B cell (primary cell): ENCODE measurements at regions not wholly inside any gene's neighbourhood (a gene's known extent, or its start where the extent isn't known, plus 50 kb on each side); places are given as distances from the start of the nearest gene placed in this dataset.

Experiments used
- ATAC-seq: fragments of 200-7000 bp; cut with Tn5 transposase; one replicate; pipeline ENCODE4 v1.10.0; 2021; ENCODE audit warnings: low read depth, mild to moderate bottlenecking, moderate number of reproducible peaks, moderate library complexity
- CTCF ChIA-PET: fragments of 350-600 bp; sonication (Branson Sonifier 250); formaldehyde crosslinking; loops from one replicate; lab custom pipeline; 2021; ENCODE audit warnings: antibody characterized with exemption, inconsistent platforms; lab: Charles Lee
- POLR2A ChIA-PET: fragments of 350-600 bp; sonication (Branson Sonifier 250); formaldehyde crosslinking; loops from one replicate; lab custom pipeline; 2021; ENCODE audit warnings: antibody characterized with exemption; lab: Charles Lee
- DNase-seq: peaks from one replicate; pipeline ENCODE4 v3.0.0; 2013
- H2AFZ ChIP-seq: 2 replicates; pipeline ENCODE4 v1.6.1; 2012; ENCODE audit warnings: mild to moderate bottlenecking, low read depth, low read length; ENCODE audit not compliant: insufficient read depth, poor library complexity, severe bottlenecking
- H3K27ac ChIP-seq, 2 donors: 1 replicate in 1 of 2; 2 replicates in 1 of 2; pipeline ENCODE4 v1.5.1; 2012 to 2013; ENCODE audit warnings: low read length in 2 of 2, mild to moderate bottlenecking in 2 of 2, moderate library complexity in 1 of 2
- H3K27me3 ChIP-seq, 4 experiments: fragments of 200-600 bp in 1 of 4; sonication (generic) in 1 of 4; replicated peaks in 1 of 4; 1 replicate in 2 of 4; 2 replicates in 2 of 4; pipeline versions ENCODE4 v1.6.1 to v1.7.0; 2013 to 2016; ENCODE audit warnings: low read length in 3 of 4, mild to moderate bottlenecking in 2 of 4, mixed read lengths in 1 of 4, moderate library complexity in 1 of 4; ENCODE audit not compliant: insufficient read depth in 4 of 4, control insufficient read depth in 3 of 4; ENCODE audit errors: control extremely low read depth in 1 of 4
- H3K36me3 ChIP-seq, 2 experiments: replicated peaks in 1 of 2; 1 replicate in 1 of 2; 2 replicates in 1 of 2; pipeline versions ENCODE4 v1.6.1 to v1.7.1; 2013; ENCODE audit warnings: low read length in 1 of 2; ENCODE audit not compliant: insufficient read depth in 2 of 2, control insufficient read depth in 1 of 2; ENCODE audit errors: control extremely low read depth in 1 of 2, extremely low read depth in 1 of 2
- H3K4me1 ChIP-seq, 2 donors: fragments of 200-600 bp in 1 of 2; sonication (generic) in 1 of 2; 1 replicate in 1 of 2; 2 replicates in 1 of 2; pipeline versions ENCODE4 v1.5.1 to v1.6.1; 2013 to 2017; ENCODE audit warnings: low read length in 2 of 2; ENCODE audit not compliant: control insufficient read depth in 2 of 2, insufficient read depth in 2 of 2
- H3K4me2 ChIP-seq: replicated peaks from 2 replicates; pipeline ENCODE3; 2012; ENCODE audit warnings: mild to moderate bottlenecking, low read depth, low read length; ENCODE audit not compliant: poor library complexity, severe bottlenecking
- H3K4me3 ChIP-seq, 5 experiments: fragments of 200-600 bp in 1 of 5; sonication (generic) in 1 of 5; 1 replicate in 3 of 5; 2 replicates in 2 of 5; pipeline versions ENCODE4 v1.5.1 to v1.7.0; 2011 to 2016; ENCODE audit warnings: low read length in 4 of 5, mild to moderate bottlenecking in 4 of 5, low read depth in 2 of 5, control low read depth in 1 of 5, moderate library complexity in 1 of 5; ENCODE audit not compliant: insufficient read depth in 1 of 5; ENCODE audit errors: control extremely low read depth in 1 of 5, extremely low read depth in 1 of 5
- H3K79me2 ChIP-seq: fragments of 200-600 bp; sonication (generic); one replicate; pipeline ENCODE4 v1.6.0; 2016; ENCODE audit warnings: low read length; ENCODE audit not compliant: control insufficient read depth, insufficient read depth
- H3K9ac ChIP-seq: fragments of 200-600 bp; sonication (generic); 2 replicates; pipeline ENCODE4 v1.6.1; 2017; ENCODE audit warnings: mild to moderate bottlenecking, low read length, moderate library complexity
- H3K9me3 ChIP-seq, 3 donors: one replicate each; pipeline versions ENCODE4 v1.6.1 to v1.7.1; 2013; ENCODE audit warnings: low read length in 2 of 3; ENCODE audit not compliant: control insufficient read depth in 2 of 3, insufficient read depth in 1 of 3; ENCODE audit errors: control extremely low read depth in 1 of 3
- H4K20me1 ChIP-seq: 2 replicates; pipeline ENCODE4 v1.6.0; 2012; ENCODE audit warnings: mild to moderate bottlenecking, low read length; ENCODE audit not compliant: insufficient read depth, control insufficient read depth, poor library complexity, severe bottlenecking
- H3K27ac Mint-ChIP-seq: one replicate; pipeline ENCODE4 v1.8.0; 2021; ENCODE audit warnings: mixed read lengths
- H3K27me3 Mint-ChIP-seq: one replicate; pipeline ENCODE4 v1.8.0; 2021; ENCODE audit warnings: mixed read lengths
- H3K4me1 Mint-ChIP-seq: one replicate; pipeline ENCODE4 v1.8.0; 2021; ENCODE audit warnings: mixed read lengths
- H3K4me3 Mint-ChIP-seq: one replicate; pipeline ENCODE4 v1.8.0; 2021; ENCODE audit warnings: mixed read lengths
- H3K9me3 Mint-ChIP-seq: one replicate; pipeline ENCODE4 v1.8.0; 2022; ENCODE audit warnings: mixed read lengths; ENCODE audit not compliant: insufficient read depth
- CTCF ChIP-seq: fragments of 200-600 bp; IDR thresholded peaks from one replicate; pipeline ENCODE4 v1.8.0; 2022; ENCODE audit warnings: antibody characterized with exemption, mild to moderate bottlenecking
- EZH2 ChIP-seq: IDR thresholded peaks from 2 replicates; pipeline ENCODE4 v1.6.1; 2012; ENCODE audit warnings: borderline replicate concordance, low read depth, mild to moderate bottlenecking, moderate library complexity, low read length; ENCODE audit not compliant: insufficient read depth, poor library complexity, severe bottlenecking
- WGBS: methylation state at CpG from one replicate; pipeline ENCODE4 v1.1.5; 2013; ENCODE audit warnings: missing lambda C conversion rate; ENCODE audit not compliant: insufficient coverage; 5-methylcytosine and 5-hydroxymethylcytosine counted together
- intact Hi-C: fragments of 100-400 bp; cut with micrococcal nuclease; formaldehyde crosslinking; loops from one replicate; pipeline ENCODE4 v1.10.0; 2022

GRCh38 chr5:52582313-52582712, 205.4 kb upstream of the ITGA1 start:
- H3K4me1 ChIP-seq, result no peaks in the 10 kb centered on the region
- H3K4me3 ChIP-seq, result no peak overlapping the region
- ATAC-seq (no peak), DNase-seq (no peak)
- Mint-ChIP-seq H3K4me3 (no peak overlapping the region), H3K27me3 (no peaks in the 10 kb centered on the region), H3K4me1 (no peaks in the 10 kb centered on the region), H3K9me3 (peaks cover 3% of the 10 kb centered on the region), H3K27ac (no peak overlapping the region)
- H3K27ac ChIP-seq, result no peak overlapping the region
- ChIA-PET CTCF (no interaction called here), POLR2A (no interaction called here)
- 69% methylated on average over 3 of the region's 3 CpGs for WGBS
- no peak overlapping the region for H2AFZ ChIP-seq
- H3K36me3 ChIP-seq, result no peaks in the 10 kb centered on the region
- no peak overlapping the region for H3K9ac ChIP-seq
- intact Hi-C loops, result no loop called here
- H3K79me2 ChIP-seq, result no peaks in the 10 kb centered on the region
- H4K20me1 ChIP-seq, result no peaks in the 10 kb centered on the region
- no peaks in the 10 kb centered on the region for H3K27me3 ChIP-seq
- TF ChIP-seq CTCF (no peak), EZH2 (no peak)
- no peaks in the 10 kb centered on the region for H3K9me3 ChIP-seq
- no peak overlapping the region for H3K4me2 ChIP-seq

GRCh38 chr5:52587131-52587530, 200.6 kb upstream of the ITGA1 start:
- ChIA-PET CTCF (no interaction called here), POLR2A (no interaction called here)
- no peaks in the 10 kb centered on the region for H3K4me1 Mint-ChIP-seq
- Histone ChIP-seq H3K4me2 (no peak overlapping the region), H3K4me1 (no peaks in the 10 kb centered on the region), H3K36me3 (no peaks in the 10 kb centered on the region), H3K27me3 (no peaks in the 10 kb centered on the region), H3K79me2 (no peaks in the 10 kb centered on the region), H4K20me1 (no peaks in the 10 kb centered on the region), H3K9ac (no peak overlapping the region), H3K9me3 (no peaks in the 10 kb centered on the region), H3K27ac (no peak overlapping the region), H3K4me3 (no peak overlapping the region), H2AFZ (no peak overlapping the region)
- TF ChIP-seq CTCF (no peak), EZH2 (no peak)
- H3K27ac Mint-ChIP-seq, result no peak overlapping the region
- no peak for ATAC-seq
- H3K27me3 Mint-ChIP-seq, result no peaks in the 10 kb centered on the region
- H3K9me3 Mint-ChIP-seq, result no peaks in the 10 kb centered on the region
- no peak overlapping the region for H3K4me3 Mint-ChIP-seq
- DNase-seq, result no peak
- intact Hi-C loops, result no loop called here
